D341Med (cell line): ENCODE measurements at regions not wholly inside any gene's neighbourhood (a gene's known extent, or its start where the extent isn't known, plus 50 kb on each side); places are given as distances from the start of the nearest gene placed in this dataset.

Source experiments
- DNase-seq: peaks from one replicate; pipeline ENCODE4 v3.0.0; 2012; ENCODE audit warnings: low spot score

GRCh38 chr2:160917850-160918249, 242.4 kb upstream of the TANK start:
- DNase-seq, result no peak

- DNase-seq, result no peak
Observed at GRCh38 chr2:160918258-160918657, 242.0 kb upstream of the TANK start.

GRCh38 chr2:160918906-160919503, 241.2 kb upstream of the TANK start:
- peak; percentile 73 for DNase-seq

- no peak for DNase-seq
Observed at GRCh38 chr2:160920061-160920460, 240.2 kb upstream of the TANK start.

- no peak for DNase-seq
Observed at GRCh38 chr2:160920791-160921303, 239.4 kb upstream of the TANK start.

- no peak for DNase-seq
Observed at GRCh38 chr2:160921386-160921964, 238.8 kb upstream of the TANK start.

- DNase-seq, result no peak
Observed at GRCh38 chr2:160924936-160925353, 235.3 kb upstream of the TANK start.

GRCh38 chr2:160925956-160926355, 234.3 kb upstream of the TANK start:
- no peak for DNase-seq

GRCh38 chr2:160927324-160927723, 232.9 kb upstream of the TANK start:
- no peak for DNase-seq

- no peak for DNase-seq
Observed at GRCh38 chr2:160928854-160929301, 231.3 kb upstream of the TANK start.

- DNase-seq, result no peak
Observed at GRCh38 chr2:160931531-160931930, 228.7 kb upstream of the TANK start.

- no peak for DNase-seq
Observed at GRCh38 chr2:160932960-160933359, 227.3 kb upstream of the TANK start.

GRCh38 chr2:160934263-160934662, 226.0 kb upstream of the TANK start:
- no peak for DNase-seq

GRCh38 chr2:160934991-160935390, 225.2 kb upstream of the TANK start:
- no peak for DNase-seq

- DNase-seq, result no peak
Observed at GRCh38 chr2:160936044-160936806, 224.0 kb upstream of the TANK start.

GRCh38 chr2:160940271-160940670, 220.0 kb upstream of the TANK start:
- DNase-seq, result no peak

- no peak for DNase-seq
Observed at GRCh38 chr2:160940699-160941098, 219.5 kb upstream of the TANK start.

GRCh38 chr2:160941290-160941846, 218.9 kb upstream of the TANK start:
- no peak for DNase-seq

- DNase-seq, result no peak
Observed at GRCh38 chr2:160942476-160943142, 217.6 kb upstream of the TANK start.

GRCh38 chr2:160943414-160943813, 216.8 kb upstream of the TANK start:
- DNase-seq, result no peak

GRCh38 chr2:160952464-160953254, 207.6 kb upstream of the TANK start:
- no peak for DNase-seq
